GM21390 (cell line): ENCODE measurements at regions not wholly inside any gene's neighbourhood (a gene's known extent, or its start where the extent isn't known, plus 50 kb on each side); places are given as distances from the start of the nearest gene placed in this dataset.

Experiments
- ATAC-seq: cut with Tn5 transposase; IDR thresholded peaks from one replicate; pipeline ENCODE4 v1.9.1; 2021; ENCODE audit not compliant: unreplicated experiment

DNA sequence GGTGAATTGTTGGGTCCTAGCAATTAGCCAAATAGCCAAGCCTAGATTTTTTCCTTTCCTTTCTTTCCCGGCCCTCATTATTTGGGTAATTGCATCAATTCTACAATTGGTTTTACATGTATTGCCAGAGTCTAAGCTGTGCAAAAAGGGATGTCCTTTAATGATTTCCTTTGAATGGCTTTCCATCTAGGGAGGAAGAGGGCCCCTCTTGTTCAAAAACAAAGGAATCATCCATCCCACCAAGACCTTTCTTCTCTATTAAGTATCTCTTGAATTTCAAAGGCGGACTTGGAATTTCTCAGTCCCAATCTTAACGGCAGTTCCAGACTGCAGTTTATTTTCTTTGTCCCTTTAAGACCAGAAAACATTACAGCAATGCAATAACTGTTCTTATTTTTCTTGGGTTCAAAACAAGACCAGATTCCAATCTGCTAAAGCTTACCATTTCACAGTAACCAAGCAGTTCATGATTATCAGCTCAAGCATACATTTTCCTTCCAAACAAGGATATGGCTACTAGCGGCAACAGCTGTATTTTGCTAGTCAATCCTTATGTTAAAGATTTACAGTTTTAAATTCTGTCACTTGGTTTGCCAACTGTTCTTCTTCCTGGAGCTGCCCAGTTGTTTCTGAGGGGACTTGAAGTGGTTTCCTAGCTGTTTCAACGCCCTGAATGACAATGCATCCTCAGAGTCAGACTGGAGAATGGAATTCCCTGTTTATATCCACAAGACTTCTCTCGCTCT lies 91.4 kb upstream of the LRIG1 start:
- ATAC-seq, result no peak

DNA sequence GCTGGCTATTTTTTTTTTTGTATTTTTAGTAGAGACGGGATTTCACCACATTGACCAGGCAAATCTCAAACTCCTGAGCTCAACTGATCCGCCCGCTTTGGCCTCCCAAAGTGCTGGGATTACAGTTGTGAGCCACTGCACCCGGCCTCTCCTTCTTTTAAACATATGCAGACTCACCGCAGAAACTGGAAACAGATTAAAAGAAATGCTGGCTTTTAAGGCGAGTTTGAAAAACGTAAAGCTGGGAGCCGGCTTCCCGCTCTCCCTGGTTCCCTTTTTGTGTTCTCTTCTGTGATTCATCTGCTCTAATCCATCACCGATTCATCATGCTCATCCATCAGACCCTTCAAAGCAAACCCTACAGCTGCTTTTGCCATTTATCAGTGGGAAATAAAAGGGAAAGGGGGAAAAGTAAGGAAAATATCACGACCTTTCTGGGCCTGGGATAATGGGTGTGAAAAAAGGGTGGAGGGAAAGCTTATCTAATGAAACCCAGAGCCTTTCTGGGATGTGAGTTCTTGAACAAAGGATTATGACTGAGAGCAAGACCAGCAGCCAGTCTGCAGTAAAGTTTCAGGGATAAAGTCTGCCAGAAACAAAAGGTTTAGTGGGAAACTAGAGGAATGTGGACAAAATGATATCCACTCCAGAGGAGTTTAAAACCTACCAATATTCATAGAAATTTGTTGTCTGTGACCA lies 92.3 kb upstream of the LRIG1 start:
- ATAC-seq, result no peak

DNA sequence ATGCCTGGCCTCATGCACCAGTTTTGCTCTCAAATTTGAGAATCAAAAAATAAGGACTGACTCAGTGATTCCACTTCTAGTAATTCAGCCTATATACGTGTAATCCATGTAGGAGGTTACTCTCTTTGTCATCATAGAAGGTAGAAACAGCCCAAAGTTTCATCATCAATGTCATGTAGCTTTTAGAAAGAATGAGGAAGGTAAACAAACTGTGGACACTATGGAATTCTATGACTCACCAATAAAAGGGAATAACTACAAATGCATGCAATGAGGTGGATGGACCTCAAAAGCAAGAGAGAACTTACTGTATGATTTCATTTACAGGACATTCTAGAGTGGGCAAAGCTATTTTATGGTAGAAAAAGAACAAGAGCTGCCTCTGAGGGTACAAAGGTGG lies 93.2 kb upstream of the LRIG1 start:
- ATAC-seq, result no peak

DNA sequence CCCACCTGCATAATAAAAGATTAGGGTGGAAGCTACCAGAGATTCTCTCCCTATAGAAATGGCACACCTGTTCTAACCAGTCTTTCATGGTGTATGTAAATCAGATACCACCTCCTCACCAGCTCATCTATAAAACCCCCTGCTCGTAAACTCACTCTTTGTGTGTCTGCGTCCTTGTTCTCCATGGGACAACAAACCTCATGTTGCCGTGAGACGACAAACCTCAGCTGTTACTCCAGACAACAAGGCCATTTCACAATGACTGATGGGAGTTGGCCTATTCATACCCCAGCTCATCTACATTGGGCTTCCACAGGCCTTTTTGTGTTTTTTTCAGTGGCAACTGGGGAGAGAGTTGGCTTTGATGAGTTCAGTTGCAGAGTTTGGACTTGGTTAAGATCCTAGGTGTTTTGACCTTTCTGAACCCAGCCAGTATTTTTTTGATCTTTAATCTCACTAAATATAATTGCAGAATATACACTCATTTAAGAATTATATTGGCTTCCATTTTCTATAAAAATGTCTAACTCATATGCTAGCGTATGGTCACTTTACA lies 96.6 kb upstream of the LRIG1 start:
- no peak for ATAC-seq

DNA sequence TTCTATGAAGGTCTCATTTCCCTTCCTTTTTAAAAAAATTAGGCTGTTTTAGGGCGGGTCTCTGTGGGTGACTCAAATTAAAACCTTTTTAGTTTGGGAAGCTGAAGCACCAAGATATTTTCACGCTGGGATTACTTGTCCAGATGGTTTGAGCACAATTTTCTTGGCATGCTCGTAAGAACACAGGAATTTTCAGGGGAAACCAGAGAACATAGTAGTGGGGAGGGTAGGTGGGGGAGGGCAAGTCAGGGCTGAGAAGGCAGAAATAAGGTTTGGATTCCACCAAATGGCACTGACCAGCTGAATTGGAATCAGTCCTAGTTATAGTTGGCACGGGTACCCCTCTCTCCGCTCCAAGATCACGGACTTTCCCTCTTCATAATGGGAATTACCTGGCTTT lies 97.3 kb upstream of the LRIG1 start:
- ATAC-seq, result no peak

DNA sequence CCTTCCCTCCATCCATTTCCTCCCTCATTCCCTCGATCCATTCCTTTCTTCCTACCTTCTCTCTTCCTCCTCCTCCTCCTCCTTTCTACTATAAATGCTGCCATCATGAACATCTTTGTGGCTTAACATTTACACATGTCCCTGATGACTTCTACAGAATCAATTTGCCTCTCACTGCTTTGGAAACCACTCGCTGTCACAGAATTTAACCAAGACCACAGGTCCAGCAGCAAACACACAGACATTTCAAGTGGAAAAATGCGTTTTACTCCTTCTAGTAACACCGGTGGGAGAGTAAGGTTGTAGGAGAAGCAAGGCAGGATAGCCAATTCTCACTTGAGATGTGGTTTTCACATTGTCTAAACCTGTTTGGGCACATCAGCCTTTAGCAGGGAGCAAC lies 101.4 kb upstream of the LRIG1 start:
- no peak for ATAC-seq

DNA sequence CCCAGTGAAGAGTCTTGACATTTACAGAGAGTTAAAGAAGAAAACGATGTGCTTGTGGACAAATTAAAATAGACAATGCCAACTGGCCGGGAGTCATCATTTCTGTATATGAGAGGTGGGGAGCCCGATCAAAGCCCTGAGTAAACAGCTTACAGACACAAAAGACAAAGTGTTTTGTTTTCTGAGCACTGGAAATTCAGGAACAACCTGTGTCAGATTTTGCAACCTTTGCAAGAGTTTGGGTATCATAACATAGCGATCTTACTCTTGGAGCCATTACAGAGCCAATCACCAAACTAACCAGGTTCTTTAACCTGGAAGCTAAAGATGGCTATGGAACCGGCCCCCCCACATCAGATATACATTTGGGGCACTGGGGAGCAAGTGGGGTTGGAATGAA lies 101.9 kb upstream of the LRIG1 start:
- no peak for ATAC-seq

DNA sequence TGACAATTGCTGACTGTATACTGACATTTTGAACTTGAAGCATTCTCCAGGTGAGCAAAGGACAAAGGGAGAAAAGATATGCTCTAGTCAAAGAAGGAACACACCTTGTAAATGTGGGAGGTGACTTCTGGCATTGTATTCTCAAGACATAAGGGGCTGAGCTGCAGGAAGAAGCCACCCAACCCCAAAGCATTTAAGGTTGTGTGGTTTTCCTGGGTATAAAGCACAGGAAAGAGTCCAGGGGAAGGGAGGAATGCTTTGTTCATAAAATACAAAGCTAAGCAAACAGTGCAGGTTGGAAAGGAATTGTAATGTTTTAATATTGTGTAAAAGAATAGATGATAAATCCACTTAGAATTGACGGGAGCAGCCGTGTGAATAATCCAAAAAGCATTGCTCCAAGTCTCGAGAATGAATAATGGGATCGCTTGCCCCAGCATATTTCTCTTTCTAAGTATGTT lies 102.4 kb upstream of the LRIG1 start:
- ATAC-seq, result no peak

DNA sequence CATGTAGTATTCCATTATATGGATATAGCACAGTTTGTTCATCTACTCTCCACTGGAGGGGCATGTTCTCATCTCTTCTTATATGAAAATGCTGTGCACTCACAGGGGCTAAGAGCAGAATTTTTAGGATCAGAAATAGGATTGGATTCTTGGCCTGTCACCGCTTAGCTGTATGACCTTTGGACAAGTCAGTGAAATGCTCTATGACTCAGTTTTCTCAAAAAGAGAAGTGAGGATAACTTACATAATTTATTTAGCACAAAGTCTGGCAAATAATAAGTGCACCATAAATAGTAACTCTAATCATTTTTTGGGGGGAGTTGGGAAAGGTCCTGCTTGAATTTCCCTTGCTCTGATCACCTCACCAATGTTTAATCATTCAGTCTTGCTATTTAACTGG lies 103.7 kb upstream of the LRIG1 start:
- no peak for ATAC-seq

DNA sequence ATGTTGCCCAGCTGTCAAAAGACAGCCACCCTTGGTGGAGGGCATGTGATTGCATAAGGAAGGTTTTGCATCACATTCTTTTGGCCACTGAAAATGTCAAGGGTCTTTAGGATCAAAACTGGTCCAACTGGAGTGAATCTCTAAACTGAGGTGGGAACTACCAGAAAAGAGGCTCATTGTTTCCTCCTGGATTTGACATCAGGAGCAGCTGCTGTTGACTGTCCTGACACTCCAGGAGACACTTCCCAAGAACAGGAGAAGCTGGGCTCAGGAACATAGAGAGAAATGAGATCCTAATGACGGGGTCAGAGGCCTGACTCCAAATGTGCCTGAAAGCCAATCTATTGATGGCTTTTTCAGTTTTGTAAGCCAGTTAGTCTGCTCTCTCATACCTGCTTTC lies 105.3 kb upstream of the LRIG1 start:
- no peak for ATAC-seq

DNA sequence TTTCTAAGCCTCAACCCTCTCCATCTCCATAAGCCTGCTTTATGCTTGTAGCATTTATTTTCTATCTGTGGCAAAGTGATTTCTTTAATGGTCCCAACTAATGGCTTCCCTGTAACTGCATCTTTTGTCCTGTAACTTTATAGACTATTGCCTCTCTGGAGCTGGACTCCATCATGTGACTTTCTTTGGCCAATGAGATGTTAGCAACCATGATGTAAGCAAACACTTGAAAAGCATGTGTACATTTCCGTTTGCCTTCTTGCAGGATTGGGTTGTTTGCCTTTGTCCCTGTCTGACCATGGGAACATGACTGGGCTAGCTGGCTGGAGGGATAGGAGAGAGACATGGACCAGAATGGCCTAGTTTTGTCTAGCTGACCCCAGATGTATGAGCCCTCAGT lies 106.0 kb upstream of the LRIG1 start:
- no peak for ATAC-seq

DNA sequence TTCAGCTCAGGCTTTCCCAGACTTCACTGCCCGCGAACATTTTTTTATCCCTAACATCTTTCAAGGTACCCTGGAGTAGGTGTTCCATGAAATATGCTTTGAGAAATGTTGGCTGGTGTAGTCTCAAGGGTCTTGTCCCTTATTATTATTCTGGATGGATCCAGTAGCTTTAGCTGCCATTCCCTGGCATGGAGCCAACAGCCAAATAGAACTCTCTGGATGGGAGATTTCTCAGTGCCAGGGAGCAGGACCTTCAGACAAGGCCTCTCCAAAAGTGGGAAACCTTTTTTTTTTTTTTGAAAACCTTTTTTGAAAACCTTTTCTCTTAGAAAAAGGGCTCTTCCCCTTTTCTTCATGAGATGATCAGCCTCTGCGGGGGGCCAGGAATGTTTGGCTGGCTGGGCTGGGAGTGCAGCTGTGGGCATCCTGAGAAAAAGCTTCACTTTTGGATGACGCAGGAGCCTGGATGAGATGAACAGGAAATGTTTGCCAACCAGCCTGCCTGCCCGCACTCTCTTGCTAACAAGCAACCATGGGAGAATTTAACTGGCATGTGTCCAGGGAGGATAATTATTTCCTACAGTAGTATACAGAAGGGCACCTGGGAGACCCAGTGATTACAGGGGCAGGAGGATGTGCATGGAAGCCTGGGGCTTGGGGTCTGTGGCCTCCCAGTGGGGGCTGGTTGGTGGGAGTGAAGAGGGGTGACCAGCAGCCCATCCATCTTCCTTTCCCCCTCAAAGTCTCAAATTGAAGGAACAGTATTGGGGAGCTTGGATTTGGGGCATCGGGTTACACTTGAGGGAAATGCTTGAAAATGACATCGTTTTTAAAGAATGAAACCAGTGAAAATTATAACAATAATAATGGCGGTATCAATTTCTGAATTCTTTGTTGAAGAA lies 109.1 kb upstream of the LRIG1 start:
- no peak for ATAC-seq

DNA sequence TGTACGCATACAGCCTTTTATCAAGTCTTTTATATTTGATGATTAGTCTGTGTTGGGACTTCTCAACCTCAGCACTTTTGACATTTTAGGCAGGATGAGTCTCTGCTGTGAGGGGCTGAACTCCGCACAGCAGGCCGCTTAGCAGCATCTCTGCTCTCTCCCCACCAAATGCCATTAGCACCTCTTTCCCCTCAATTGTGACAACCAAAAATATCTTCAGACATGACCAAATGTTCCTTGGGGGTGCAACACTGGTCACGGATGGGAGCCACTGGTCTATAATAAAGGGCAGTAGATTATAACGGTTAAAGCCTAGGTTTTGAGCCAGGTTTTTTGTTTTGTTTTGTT lies 109.7 kb upstream of the LRIG1 start:
- no peak for ATAC-seq

DNA sequence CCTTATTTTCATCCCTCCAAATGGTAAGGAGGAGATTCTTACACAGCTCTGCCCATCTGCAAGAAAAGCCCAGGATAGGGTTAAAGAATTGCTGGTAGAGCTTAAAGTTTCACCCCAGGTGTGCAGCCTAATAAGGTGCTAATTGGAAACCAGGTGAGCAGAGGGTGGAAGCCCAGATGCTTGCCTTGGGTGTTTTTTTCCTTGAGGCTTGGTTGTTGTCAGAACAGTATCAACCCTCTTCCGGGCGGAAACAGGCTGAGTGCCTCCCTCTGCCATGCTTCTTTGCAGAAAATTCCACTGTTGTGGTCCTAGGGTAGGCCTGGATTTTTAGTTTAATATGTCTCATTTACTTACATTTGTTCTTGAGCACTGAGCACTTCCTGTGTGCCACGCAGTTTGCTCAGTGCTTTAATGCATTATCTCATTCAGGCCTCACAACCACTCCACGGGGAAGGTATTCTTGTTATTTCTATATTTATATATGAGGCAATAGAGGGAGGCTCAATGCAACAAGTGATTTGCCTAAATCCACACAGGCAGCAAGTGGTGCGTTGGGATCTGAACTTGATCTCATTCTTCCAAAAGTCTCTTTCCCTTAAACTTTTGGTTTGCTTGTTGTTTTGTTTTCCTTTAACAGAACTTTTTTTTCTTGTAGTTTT lies 115.0 kb upstream of the LRIG1 start:
- no peak for ATAC-seq

DNA sequence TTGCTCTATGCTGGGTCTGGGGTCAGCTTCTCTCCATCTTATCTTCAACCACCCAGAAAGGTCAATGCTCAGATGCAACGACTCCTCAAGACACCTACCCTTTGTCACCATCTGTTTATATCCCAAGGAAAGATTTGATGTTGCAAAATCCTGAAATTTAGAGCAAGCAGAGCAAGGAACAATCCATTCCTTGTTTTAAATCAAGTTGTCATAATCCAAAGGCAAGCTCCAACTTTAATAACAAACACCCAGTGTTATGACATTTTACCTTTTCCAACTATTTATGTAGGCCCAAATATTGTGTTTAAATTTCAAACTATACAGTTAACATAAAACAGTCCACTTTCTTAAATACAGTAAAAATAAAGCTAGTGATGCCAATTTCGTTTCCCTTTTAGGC lies 116.5 kb upstream of the LRIG1 start:
- ATAC-seq, result no peak

DNA sequence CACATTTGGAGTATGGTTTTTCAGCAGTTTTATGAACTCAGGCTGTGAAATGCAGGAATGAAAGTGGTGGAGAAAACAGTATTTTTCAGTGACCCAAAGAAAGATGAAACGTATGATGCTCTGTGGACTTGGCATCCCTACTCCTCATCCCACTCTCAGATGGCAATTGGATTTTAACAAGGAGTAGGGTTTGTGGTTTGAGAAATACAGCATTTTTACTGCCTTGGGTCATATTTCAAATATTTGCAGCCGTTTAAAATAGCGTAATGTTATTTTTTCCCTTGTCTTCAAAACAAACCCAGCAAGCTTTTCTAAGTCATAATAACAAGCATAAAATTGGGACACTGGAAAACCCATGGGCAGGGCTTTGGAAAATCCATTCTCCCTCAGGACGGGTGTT lies 117.2 kb upstream of the LRIG1 start:
- ATAC-seq, result no peak

DNA sequence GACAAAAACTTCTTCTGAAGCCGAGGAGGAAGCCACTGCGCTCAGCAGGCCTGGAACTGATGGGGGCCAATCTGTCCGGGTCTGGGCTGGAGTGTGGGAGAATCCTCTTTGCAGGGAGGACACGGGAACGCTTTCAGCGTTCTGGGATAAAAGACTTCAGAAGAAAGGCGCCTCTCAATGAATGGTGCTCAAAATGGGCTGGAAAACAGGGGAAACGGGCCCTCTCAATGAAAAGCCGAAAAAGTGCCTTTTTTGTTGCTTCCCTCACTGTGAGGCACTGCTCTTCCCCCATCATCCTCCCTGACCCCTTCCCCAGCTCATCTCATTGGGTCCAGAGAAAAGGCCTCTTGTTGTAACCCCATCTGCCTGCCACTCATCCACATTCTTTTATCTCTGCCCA lies 119.5 kb upstream of the LRIG1 start:
- no peak for ATAC-seq

DNA sequence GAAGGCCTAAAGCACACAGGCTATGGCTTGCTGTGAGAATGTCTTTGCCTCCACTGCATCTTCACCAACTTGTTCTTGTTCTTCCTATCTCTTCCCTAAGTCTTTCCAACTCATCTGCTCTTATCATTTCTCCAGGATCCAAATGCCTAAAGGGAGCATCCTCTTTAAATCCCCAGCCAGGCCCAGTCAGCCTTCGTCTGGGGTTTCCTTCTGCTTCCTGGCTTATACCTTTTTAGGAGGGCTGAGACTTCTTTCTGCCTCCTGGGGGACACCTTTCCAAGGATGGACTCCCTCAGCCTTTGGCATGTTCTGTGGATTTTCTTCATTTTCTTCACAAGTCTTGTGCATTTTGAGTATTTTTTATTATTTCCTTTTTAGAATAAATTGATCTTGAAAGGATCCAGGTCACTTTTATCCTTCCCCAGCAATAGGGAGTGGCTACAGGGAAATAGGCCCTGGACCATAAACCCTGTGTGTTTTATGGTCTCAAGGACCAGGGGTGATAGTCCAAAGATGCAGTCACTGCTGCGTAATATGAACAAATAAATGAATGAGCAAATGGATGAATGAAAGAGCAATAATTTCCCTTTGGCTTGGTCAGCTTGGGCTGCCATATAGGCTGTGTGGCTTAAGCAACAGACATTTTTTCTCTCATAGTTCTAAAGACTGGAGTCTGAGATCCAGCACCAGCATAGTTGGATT lies 122.1 kb upstream of the LRIG1 start:
- no peak for ATAC-seq

DNA sequence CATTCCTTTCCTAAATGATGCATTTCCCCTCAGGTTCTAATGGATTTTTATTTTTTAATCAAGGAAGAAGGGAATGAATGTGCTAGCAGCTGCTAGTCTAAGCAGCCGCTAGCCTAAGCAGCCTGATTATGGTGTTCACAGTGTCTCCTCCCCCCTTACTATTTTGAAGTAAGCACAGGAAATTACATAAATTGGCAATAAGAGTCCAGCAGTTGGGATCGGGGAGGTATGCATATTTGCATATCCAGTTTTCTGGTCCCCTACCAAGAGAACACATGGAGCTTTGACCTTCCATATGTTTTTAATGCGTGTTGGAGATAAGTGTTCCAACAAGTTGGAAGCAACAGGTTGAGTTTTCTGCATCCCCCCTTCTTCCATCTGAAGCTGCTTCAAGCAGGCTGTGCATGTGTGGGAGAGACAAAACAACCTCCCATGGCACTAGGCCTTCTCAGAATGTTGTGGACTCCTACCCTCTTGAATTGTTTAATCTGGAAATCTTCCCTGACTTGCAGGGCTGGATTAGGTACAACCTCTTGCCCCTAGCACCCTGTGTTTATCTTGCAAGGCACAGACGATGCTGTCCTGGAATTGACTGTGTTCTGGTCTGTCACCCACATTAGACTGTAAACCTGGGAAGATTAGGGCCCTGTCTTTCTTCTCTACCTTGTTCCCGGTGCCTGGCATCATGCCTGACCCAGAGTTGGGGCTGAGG lies 124.8 kb upstream of the LRIG1 start:
- ATAC-seq, result no peak
